SU-DHL-6 (cell line): ENCODE measurements at regions not wholly inside any gene's neighbourhood (a gene's known extent, or its start where the extent isn't known, plus 50 kb on each side); places are given as distances from the start of the nearest gene placed in this dataset.
"Not testable (repeated sequence)": the region's sequence is repeated elsewhere in the genome, so short reads cannot be mapped to it uniquely, and the experiment has no call there.

Experiments used
- H2AFZ ChIP-seq: fragments of 200-600 bp; sonication (generic); 2 replicates; pipeline ENCODE4 v1.6.1; 2014; ENCODE audit warnings: low read depth, mild to moderate bottlenecking, moderate library complexity, mixed read lengths, antibody characterized with exemption, low read length; ENCODE audit not compliant: severe bottlenecking
- H3F3A ChIP-seq: fragments of 200-600 bp; shearing (Covaris generic); 2 replicates; pipeline ENCODE4 v1.6.0; 2016; ENCODE audit warnings: antibody characterized with exemption, mild to moderate bottlenecking; ENCODE audit not compliant: insufficient read depth
- H3K27ac ChIP-seq: fragments of 200-600 bp; sonication (generic); 2 replicates; pipeline ENCODE4 v1.5.1; 2016; ENCODE audit warnings: low read depth, mild to moderate bottlenecking, low read length, moderate library complexity, mixed read lengths
- H3K27me3 ChIP-seq: fragments of 200-600 bp; sonication (generic), shearing (Covaris generic); 2 replicates; pipeline ENCODE4 v1.6.0; 2014; ENCODE audit warnings: mild to moderate bottlenecking, low read length
- H3K36me3 ChIP-seq: fragments of 200-600 bp; sonication (generic); 2 replicates; pipeline ENCODE4 v1.6.1; 2014; ENCODE audit warnings: mild to moderate bottlenecking, low read length, mixed read lengths
- H3K4me2 ChIP-seq: fragments of 300-600, 200-600 bp; shearing (Covaris generic), sonication (generic); 2 replicates; pipeline ENCODE4 v1.6.0; 2014; ENCODE audit warnings: low read length, low read depth, mild to moderate bottlenecking; ENCODE audit not compliant: poor library complexity, severe bottlenecking
- H3K4me3 ChIP-seq: fragments of 200-600 bp; sonication (generic); 2 replicates; pipeline ENCODE4 v1.5.1; 2014; ENCODE audit warnings: antibody characterized with exemption, low read length, mild to moderate bottlenecking, mixed read lengths; ENCODE audit not compliant: insufficient read depth, poor library complexity, severe bottlenecking
- H3K79me2 ChIP-seq: fragments of 200-600 bp; sonication (generic); 2 replicates; pipeline ENCODE4 v1.6.1; 2014; ENCODE audit warnings: mild to moderate bottlenecking, low read length, moderate library complexity; ENCODE audit not compliant: insufficient read depth
- H3K9ac ChIP-seq: fragments of 200-600 bp; sonication (generic); 2 replicates; pipeline ENCODE4 v1.7.0; 2014; ENCODE audit warnings: mild to moderate bottlenecking, low read length
- H3K9me2 ChIP-seq: fragments of 200-600 bp; sonication (generic); replicated peaks from 2 replicates; pipeline ENCODE4 v1.6.1; 2014; ENCODE audit warnings: low read length; ENCODE audit not compliant: insufficient read depth
- H3K9me3 ChIP-seq: fragments of 200-600 bp; sonication (generic); 2 replicates; pipeline ENCODE4 v1.6.1; 2014; ENCODE audit warnings: low read length, mixed read lengths; ENCODE audit not compliant: insufficient read depth
- H4K20me1 ChIP-seq: fragments of 200-600 bp; sonication (generic); 2 replicates; pipeline ENCODE4 v1.6.1; 2014; ENCODE audit warnings: low read depth, mild to moderate bottlenecking, antibody characterized with exemption, low read length, moderate library complexity, mixed read lengths
- CTCF ChIP-seq: fragments of 200-600 bp; sonication (generic); IDR thresholded peaks from one replicate; pipeline ENCODE4 v1.5.1; 2017; ENCODE audit warnings: antibody characterized with exemption, mild to moderate bottlenecking, low read length, moderate library complexity; ENCODE audit not compliant: insufficient read depth, poor library complexity, severe bottlenecking
- EZH2phosphoT487 ChIP-seq: fragments of 200-600 bp; sonication (generic), shearing (Covaris generic); conservative IDR thresholded peaks from 2 replicates; pipeline ENCODE4 v1.6.1; 2018; ENCODE audit warnings: mild to moderate bottlenecking, antibody characterized with exemption, low read length, moderate library complexity, mixed read lengths

GRCh38 chr16:26863931-26864330, 202.8 kb upstream of the C16orf82 start:
- Histone ChIP-seq H3K9me3 (no peaks in the 10 kb centered on the region), H3K9ac (no peak overlapping the region), H3K9me2 (no peaks in the 10 kb centered on the region), H3F3A (no peaks in the 10 kb centered on the region), H2AFZ (no peak overlapping the region), H3K79me2 (no peaks in the 10 kb centered on the region), H4K20me1 (no peaks in the 10 kb centered on the region), H3K4me3 (no peak overlapping the region), H3K27ac (no peak overlapping the region), H3K4me2 (no peak overlapping the region), H3K27me3 (no peaks in the 10 kb centered on the region), H3K36me3 (no peaks in the 10 kb centered on the region)
- no peak for TF ChIP-seq EZH2phosphoT487
- TF ChIP-seq CTCF = no peak

GRCh38 chr16:26874318-26874717, 192.4 kb upstream of the C16orf82 start:
- not testable (repeated sequence) for H3K27ac ChIP-seq, H3K9me2 ChIP-seq, H3K79me2 ChIP-seq, H3K36me3 ChIP-seq, H3K9me3 ChIP-seq, H4K20me1 ChIP-seq, H3K9ac ChIP-seq, H2AFZ ChIP-seq, H3K4me3 ChIP-seq, H3K4me2 ChIP-seq, H3K27me3 ChIP-seq, H3F3A ChIP-seq

GRCh38 chr16:26877421-26877820, 189.3 kb upstream of the C16orf82 start:
- Histone ChIP-seq H3K27me3 (no peaks in the 10 kb centered on the region), H3K27ac (no peak overlapping the region), H3K4me2 (no peak overlapping the region), H3F3A (no peaks in the 10 kb centered on the region), H3K4me3 (no peak overlapping the region), H3K9me2 (no peaks in the 10 kb centered on the region), H4K20me1 (no peaks in the 10 kb centered on the region), H3K9me3 (no peaks in the 10 kb centered on the region), H3K36me3 (no peaks in the 10 kb centered on the region), H2AFZ (no peak overlapping the region), H3K9ac (no peak overlapping the region), H3K79me2 (no peaks in the 10 kb centered on the region)
- TF ChIP-seq CTCF (no peak), EZH2phosphoT487 (no peak)

- Histone ChIP-seq H3K79me2 (no peaks in the 10 kb centered on the region), H3K4me2 (no peak overlapping the region), H3K9me3 (no peaks in the 10 kb centered on the region), H3K9me2 (no peaks in the 10 kb centered on the region), H3K27ac (no peak overlapping the region), H3K4me3 (no peak overlapping the region), H3F3A (no peaks in the 10 kb centered on the region), H2AFZ (no peak overlapping the region), H3K27me3 (0 out of 2 replicates have a peak, but pooled peaks cover 6% of the 10 kb centered on the region), H3K36me3 (no peaks in the 10 kb centered on the region), H4K20me1 (no peaks in the 10 kb centered on the region), H3K9ac (no peak overlapping the region)
- no peak for TF ChIP-seq EZH2phosphoT487
- no peak for TF ChIP-seq CTCF
These were observed 181.1 kb upstream of the C16orf82 start for GRCh38 chr16:26885674-26886073.
